ENCODE measurements at regions not wholly inside any gene's neighbourhood (a gene's known extent, or its start where the extent isn't known, plus 50 kb on each side); places are given as distances from the start of the nearest gene placed in this dataset.

- no peaks in the 10 kb centered on the region for H3K36me3 ChIP-seq (ENCODE audit: control insufficient read depth in 5 of 5, insufficient read depth in 5 of 5, low read length in 5 of 5)
- peaks cover 10 to 56% (median 50%) of the 10 kb centered on the region in 5 donors for H3K27me3 ChIP-seq (ENCODE audit: control insufficient read depth in 5 of 5, insufficient read depth in 4 of 5, low read length in 5 of 5)
- no peak overlapping the region for H3K4me3 ChIP-seq (ENCODE audit: low read depth in 1 of 5, low read length in 5 of 5)
- H3K9ac ChIP-seq (ENCODE audit: low read length in 5 of 5): no peak overlapping the region
- no peaks in the 10 kb centered on the region for H3K9me3 ChIP-seq (ENCODE audit: control insufficient read depth in 5 of 5, low read length in 5 of 5)
- peaks cover 0 to 12% (median 5%) of the 10 kb centered on the region in 5 donors for H3K4me1 ChIP-seq (ENCODE audit: control insufficient read depth in 5 of 5, insufficient read depth in 5 of 5, low read length in 5 of 5)
- H3K27ac ChIP-seq (ENCODE audit: low read depth, low read length): no peak overlapping the region
Measured at GRCh38 chr20:62587757-62588402, 54.4 kb upstream of the SLCO4A1 start.

GRCh38 chr20:62588458-62589149 lies 53.7 kb upstream of the SLCO4A1 start:
- peaks cover 0 to 12% (median 5%) of the 10 kb centered on the region in 5 donors for H3K4me1 ChIP-seq (ENCODE audit: control insufficient read depth in 5 of 5, insufficient read depth in 5 of 5, low read length in 5 of 5)
- H3K9me3 ChIP-seq (ENCODE audit: control insufficient read depth in 5 of 5, low read length in 5 of 5): no peaks in the 10 kb centered on the region
- no peaks in the 10 kb centered on the region for H3K36me3 ChIP-seq (ENCODE audit: control insufficient read depth in 5 of 5, insufficient read depth in 5 of 5, low read length in 5 of 5)
- no peak overlapping the region for H3K4me3 ChIP-seq (ENCODE audit: low read depth in 1 of 5, low read length in 5 of 5)
- peaks cover 10 to 62% (median 47%) of the 10 kb centered on the region in 5 donors for H3K27me3 ChIP-seq (ENCODE audit: control insufficient read depth in 5 of 5, insufficient read depth in 4 of 5, low read length in 5 of 5)
- no peak overlapping the region for H3K27ac ChIP-seq (ENCODE audit: low read depth, low read length)
- no peak overlapping the region for H3K9ac ChIP-seq (ENCODE audit: low read length in 5 of 5)

- Histone ChIP-seq H3K9ac (ENCODE audit: low read length in 5 of 5) (no peak overlapping the region), H3K4me3 (ENCODE audit: low read depth in 1 of 5, low read length in 5 of 5) (no peak overlapping the region)
Measured at GRCh38 chr20:62589150-62589498, 53.2 kb upstream of the SLCO4A1 start.

GRCh38 chr20:62589720-62590119 lies 52.6 kb upstream of the SLCO4A1 start:
- Histone ChIP-seq H3K9ac (ENCODE audit: low read length in 5 of 5) (no peak overlapping the region), H3K36me3 (ENCODE audit: control insufficient read depth in 5 of 5, insufficient read depth in 5 of 5, low read length in 5 of 5) (no peaks in the 10 kb centered on the region), H3K27ac (ENCODE audit: low read depth, low read length) (no peak overlapping the region), H3K4me1 (ENCODE audit: control insufficient read depth in 5 of 5, insufficient read depth in 5 of 5, low read length in 5 of 5) (peaks cover 0 to 12% (median 5%) of the 10 kb centered on the region in 5 donors), H3K27me3 (ENCODE audit: control insufficient read depth in 5 of 5, insufficient read depth in 4 of 5, low read length in 5 of 5) (peaks cover 5 to 58% (median 38%) of the 10 kb centered on the region in 5 donors), H3K9me3 (ENCODE audit: control insufficient read depth in 5 of 5, low read length in 5 of 5) (no peaks in the 10 kb centered on the region), H3K4me3 (ENCODE audit: low read depth in 1 of 5, low read length in 5 of 5) (no peak overlapping the region)

More at GRCh38 chr20:62589150-62589498, 53.2 kb upstream of the SLCO4A1 start:
- Histone ChIP-seq H3K36me3 (ENCODE audit: control insufficient read depth in 5 of 5, insufficient read depth in 5 of 5, low read length in 5 of 5) (no peaks in the 10 kb centered on the region), H3K9me3 (ENCODE audit: control insufficient read depth in 5 of 5, low read length in 5 of 5) (no peaks in the 10 kb centered on the region), H3K27ac (ENCODE audit: low read depth, low read length) (no peak overlapping the region), H3K27me3 (ENCODE audit: control insufficient read depth in 5 of 5, insufficient read depth in 4 of 5, low read length in 5 of 5) (peaks cover 7 to 64% (median 43%) of the 10 kb centered on the region in 5 donors), H3K4me1 (ENCODE audit: control insufficient read depth in 5 of 5, insufficient read depth in 5 of 5, low read length in 5 of 5) (peaks cover 0 to 12% (median 5%) of the 10 kb centered on the region in 5 donors)

DNA sequence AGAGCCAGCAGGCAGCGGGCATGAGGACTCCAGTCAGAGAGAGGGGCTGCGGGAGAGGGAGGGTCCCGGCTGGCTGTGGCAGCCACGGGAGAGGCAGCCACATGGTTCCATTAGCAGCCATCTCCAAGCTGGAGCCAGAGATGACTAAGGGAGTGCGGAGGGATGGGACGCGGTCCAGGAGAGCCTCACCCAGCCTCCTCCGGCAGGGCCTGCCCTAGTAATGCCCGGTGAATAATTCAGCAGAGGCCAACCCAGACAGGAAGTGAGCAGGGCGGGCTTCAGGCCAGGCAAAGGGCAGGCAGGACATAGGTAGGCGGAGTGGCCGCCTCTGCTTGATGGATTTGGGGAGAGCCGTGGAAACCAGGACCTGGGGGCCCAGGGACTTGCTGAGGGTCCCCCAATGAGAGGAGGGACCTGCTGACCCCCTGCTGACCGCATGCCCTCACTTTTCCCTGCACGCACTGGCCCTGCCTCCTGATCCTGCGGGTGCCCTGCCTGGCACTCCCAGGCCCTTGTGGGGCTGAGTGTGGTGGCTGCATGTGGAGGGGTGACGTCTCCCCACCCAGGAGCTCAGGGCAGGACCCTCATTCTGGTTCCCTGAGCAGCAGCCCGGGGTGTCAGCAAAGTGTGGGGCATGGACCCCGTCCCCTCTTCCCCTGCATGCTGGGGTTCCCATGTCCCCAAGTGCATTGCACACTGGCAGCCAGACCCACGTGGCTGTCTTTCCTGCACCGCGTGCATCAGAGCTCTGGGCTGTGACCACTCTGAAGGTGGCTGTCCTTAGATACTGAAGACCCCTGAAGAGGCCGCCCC lies 51.8 kb upstream of the SLCO4A1 start:
- H3K27me3 ChIP-seq (ENCODE audit: control insufficient read depth in 5 of 5, insufficient read depth in 4 of 5, low read length in 5 of 5): peaks cover 5 to 55% (median 41%) of the 10 kb centered on the region in 5 donors
- H3K4me3 ChIP-seq (ENCODE audit: low read depth in 1 of 5, low read length in 5 of 5): no peak overlapping the region
- no peak overlapping the region for H3K9ac ChIP-seq (ENCODE audit: low read length in 5 of 5)

DNA sequence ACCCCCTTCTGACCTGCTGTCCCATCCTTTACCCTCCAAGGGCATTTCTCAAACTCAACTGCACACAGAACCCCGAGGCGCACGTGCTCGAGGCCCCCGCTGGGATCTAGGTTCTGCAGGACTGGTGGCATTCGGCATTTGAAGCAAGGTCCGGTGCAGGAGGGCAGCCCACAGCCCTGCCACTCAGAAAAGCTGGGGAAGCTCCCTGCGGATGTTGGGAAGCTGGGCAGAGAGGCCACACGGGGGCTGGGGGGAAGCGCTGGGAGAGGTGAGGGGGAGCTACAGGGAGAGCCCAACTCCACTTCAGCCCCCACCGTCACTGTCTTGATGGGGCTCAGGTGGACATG lies 51.2 kb upstream of the SLCO4A1 start:
- peaks cover 0 to 21% (median 12%) of the 10 kb centered on the region in 5 donors for H3K4me1 ChIP-seq (ENCODE audit: control insufficient read depth in 5 of 5, insufficient read depth in 5 of 5, low read length in 5 of 5)
- H3K4me3 ChIP-seq (ENCODE audit: low read depth in 1 of 5, low read length in 5 of 5): no peak overlapping the region
- no peaks in the 10 kb centered on the region for H3K9me3 ChIP-seq (ENCODE audit: control insufficient read depth in 5 of 5, low read length in 5 of 5)
- peaks cover 5 to 50% (median 39%) of the 10 kb centered on the region in 5 donors for H3K27me3 ChIP-seq (ENCODE audit: control insufficient read depth in 5 of 5, insufficient read depth in 4 of 5, low read length in 5 of 5)
- no peak overlapping the region for H3K9ac ChIP-seq (ENCODE audit: low read length in 5 of 5)
- no peaks in the 10 kb centered on the region for H3K36me3 ChIP-seq (ENCODE audit: control insufficient read depth in 5 of 5, insufficient read depth in 5 of 5, low read length in 5 of 5)
- no peak overlapping the region for H3K27ac ChIP-seq (ENCODE audit: low read depth, low read length)

More for the DNA sequence above, 51.8 kb upstream of the SLCO4A1 start:
- H3K4me1 ChIP-seq (ENCODE audit: control insufficient read depth in 5 of 5, insufficient read depth in 5 of 5, low read length in 5 of 5): peaks cover 0 to 16% (median 6%) of the 10 kb centered on the region in 5 donors
- H3K9me3 ChIP-seq (ENCODE audit: control insufficient read depth in 5 of 5, low read length in 5 of 5): no peaks in the 10 kb centered on the region
- no peak overlapping the region for H3K27ac ChIP-seq (ENCODE audit: low read depth, low read length)
- H3K36me3 ChIP-seq (ENCODE audit: control insufficient read depth in 5 of 5, insufficient read depth in 5 of 5, low read length in 5 of 5): no peaks in the 10 kb centered on the region

DNA sequence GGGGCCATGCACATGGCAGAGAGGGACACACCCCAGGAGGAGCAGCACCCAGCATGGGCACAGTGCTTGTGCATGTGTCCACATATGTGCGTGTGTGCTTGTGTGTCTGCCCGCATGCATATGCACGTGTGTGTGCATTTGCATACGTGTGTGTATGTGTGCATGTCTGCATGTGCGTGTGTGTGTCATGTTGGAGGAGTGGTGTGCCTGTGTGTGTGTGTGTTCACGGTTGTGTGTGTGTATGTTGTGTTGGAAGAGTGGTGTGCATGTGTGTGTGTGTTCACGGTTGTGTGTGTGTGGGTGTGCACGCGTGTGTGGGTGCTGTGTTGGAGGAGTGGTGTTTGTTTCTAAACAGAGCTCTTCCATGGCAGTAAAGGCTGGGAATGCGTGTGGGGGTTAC lies 50.7 kb upstream of the SLCO4A1 start:
- peaks cover 7 to 54% (median 41%) of the 10 kb centered on the region in 5 donors for H3K27me3 ChIP-seq (ENCODE audit: control insufficient read depth in 5 of 5, insufficient read depth in 4 of 5, low read length in 5 of 5)
- no peaks in the 10 kb centered on the region for H3K9me3 ChIP-seq (ENCODE audit: control insufficient read depth in 5 of 5, low read length in 5 of 5)
- no peak overlapping the region for H3K27ac ChIP-seq (ENCODE audit: low read depth, low read length)
- no peak overlapping the region for H3K4me3 ChIP-seq (ENCODE audit: low read depth in 1 of 5, low read length in 5 of 5)
- H3K9ac ChIP-seq (ENCODE audit: low read length in 5 of 5): no peak overlapping the region
- H3K36me3 ChIP-seq (ENCODE audit: control insufficient read depth in 5 of 5, insufficient read depth in 5 of 5, low read length in 5 of 5): no peaks in the 10 kb centered on the region
- peaks cover 0 to 26% (median 17%) of the 10 kb centered on the region in 5 donors for H3K4me1 ChIP-seq (ENCODE audit: control insufficient read depth in 5 of 5, insufficient read depth in 5 of 5, low read length in 5 of 5)

All from subcutaneous abdominal adipose tissue (tissue), 5 donors.